ENCODE measurements at regions not wholly inside any gene's neighbourhood (a gene's known extent, or its start where the extent isn't known, plus 50 kb on each side); places are given as distances from the start of the nearest gene placed in this dataset.

DNA sequence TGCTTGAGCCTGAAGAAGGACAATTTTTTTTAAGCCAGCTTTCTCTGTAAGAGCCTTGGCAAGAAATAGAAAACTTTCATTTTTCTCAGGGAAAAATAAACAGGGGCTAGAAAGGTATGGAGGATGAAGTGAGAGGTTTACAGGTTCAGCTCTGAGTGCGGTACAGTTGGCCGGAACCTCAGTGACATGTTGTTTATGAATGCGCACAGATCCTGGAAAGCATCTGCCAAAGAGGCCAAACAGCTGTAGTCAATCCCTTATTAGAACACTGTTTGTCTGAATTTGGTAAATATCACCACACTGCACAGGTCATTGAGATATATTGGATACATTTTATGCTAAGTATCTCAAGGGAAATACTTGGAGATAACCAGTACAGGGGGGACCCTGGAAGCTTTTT lies 561.8 kb upstream of the MDFIC2 start:
- no peak for TF ChIP-seq CTCF (IDR thresholded peaks at IDR 0.05)
- TF ChIP-seq POLR2AphosphoS5 (IDR thresholded peaks at IDR 0.05): no peak

All from stomach (tissue), 4 donors.